Heart left ventricle (tissue), 13 donors: ENCODE measurements at regions not wholly inside any gene's neighbourhood (a gene's known extent, or its start where the extent isn't known, plus 50 kb on each side); places are given as distances from the start of the nearest gene placed in this dataset.

Experiments
- CTCF ChIP-seq, 12 donors: fragments of 200-600 bp; sonication (generic) in 4 of 12; IDR thresholded peaks; one replicate each; pipeline versions ENCODE4 v1.5.0 to v1.8.0; 2018 to 2022; ENCODE audit warnings: antibody characterized with exemption in 12 of 12, mild to moderate bottlenecking in 5 of 12
- POLR2A ChIP-seq, 2 donors: fragments of 450-650 bp; IDR thresholded peaks; one replicate each; pipeline ENCODE4 v1.6.1; 2017; ENCODE audit warnings: antibody characterized with exemption in 2 of 2, mild to moderate bottlenecking in 2 of 2, moderate library complexity in 2 of 2
- donor health status: ischemic (EF 13 %, LVEDD 7.1; RV severe dilation, severe dysfunction).
- donor health status: DM: no; HTN: yes; CAD: no.
- donor health status: DM: no; HTN: no; CAD: no.
- donor health status: ischemic (EF 25% LVEDD 6.9; RV normal size, moderate dysfunction).
- donor health status: ischemic (EF 25% LVEDD 5.7; RV mildly dilated, moderate dysfunction).
- donor health status: ischemic (EF 35%, LVEDD 5.7; RV mildly dilated, moderate dysfunction).
- donor health status: nonischemic (EF 11% LVEDD 7.7; RV severe dilation, severe dysfunction).
- donor health status: DM: yes; HTN: yes; CAD: no.
- donor health status: PGD.
- donor health status: ischemic (EF 29% LVEDD 5.4; RV normal size, mild dysfunction).
- donor health status: nonischemic (EF 23%, LVEDD 6.1; RV moderate dilation, normal function).

GRCh38 chr13:97121894-97122293 is 100.2 kb upstream of the MBNL2 start:
- TF ChIP-seq CTCF (IDR thresholded peaks at IDR 0.05) (no peak), POLR2A (IDR thresholded peaks at IDR 0.05) (no peak)
